ENCODE measurements at regions not wholly inside any gene's neighbourhood (a gene's known extent, or its start where the extent isn't known, plus 50 kb on each side); places are given as distances from the start of the nearest gene placed in this dataset.

DNA sequence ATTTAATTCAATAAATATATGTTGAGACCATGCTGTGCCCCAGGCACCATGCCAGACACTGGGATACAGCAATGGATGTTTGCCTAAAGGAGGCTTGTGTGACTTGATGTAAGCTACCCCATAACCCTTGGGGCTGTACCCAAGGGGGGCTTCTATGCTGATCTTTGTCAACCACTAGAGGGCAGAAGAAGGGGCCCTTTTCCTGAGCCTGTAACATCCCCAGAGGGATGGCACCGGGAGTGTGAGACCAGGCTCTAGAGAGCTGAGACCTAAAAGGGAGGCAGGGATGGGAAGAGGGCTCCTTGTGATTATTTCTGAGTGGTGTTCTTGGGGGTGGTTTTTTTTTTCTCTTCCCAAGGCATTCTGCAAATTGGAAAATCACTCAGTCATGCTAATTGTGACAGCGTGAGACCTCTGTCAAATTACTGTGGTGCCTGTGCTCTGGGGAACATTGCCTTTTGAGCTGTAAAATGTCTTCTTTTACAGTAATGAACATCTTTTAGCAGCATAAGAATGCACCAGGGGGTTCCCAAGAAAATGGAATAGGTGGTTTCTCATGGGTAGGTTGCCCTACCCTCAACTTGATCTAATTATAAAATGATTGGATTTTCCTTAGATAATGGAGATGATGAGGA is 138.7 kb upstream of the SLC24A3 start:
- peak in 1 of 3 donors; percentile 12 for DNase-seq (ENCODE audit: low read depth in 2 of 3, low spot score in 2 of 3)

DNA sequence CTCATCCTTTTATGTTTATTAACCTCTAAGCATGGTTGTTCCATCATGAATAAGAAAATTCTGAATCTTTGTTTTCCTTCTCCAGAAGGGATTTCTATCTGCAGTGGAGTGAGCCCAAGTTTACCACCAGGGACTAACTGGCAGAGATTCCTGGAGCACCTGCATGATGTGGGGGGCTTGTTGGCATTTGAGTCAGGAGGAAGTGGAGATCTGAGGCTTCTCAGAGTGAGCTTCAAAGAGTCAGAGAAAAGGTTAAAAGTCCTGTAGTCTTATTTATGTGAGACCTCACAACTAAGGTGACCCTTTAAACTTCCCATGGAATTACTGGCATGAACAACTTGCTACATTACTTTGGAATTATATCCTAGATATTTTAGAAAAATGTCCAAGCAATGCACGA is 138.1 kb upstream of the SLC24A3 start:
- DNase-seq (ENCODE audit: low read depth in 2 of 3, low spot score in 2 of 3) = peak in 1 of 3 donors; percentile 9

DNA sequence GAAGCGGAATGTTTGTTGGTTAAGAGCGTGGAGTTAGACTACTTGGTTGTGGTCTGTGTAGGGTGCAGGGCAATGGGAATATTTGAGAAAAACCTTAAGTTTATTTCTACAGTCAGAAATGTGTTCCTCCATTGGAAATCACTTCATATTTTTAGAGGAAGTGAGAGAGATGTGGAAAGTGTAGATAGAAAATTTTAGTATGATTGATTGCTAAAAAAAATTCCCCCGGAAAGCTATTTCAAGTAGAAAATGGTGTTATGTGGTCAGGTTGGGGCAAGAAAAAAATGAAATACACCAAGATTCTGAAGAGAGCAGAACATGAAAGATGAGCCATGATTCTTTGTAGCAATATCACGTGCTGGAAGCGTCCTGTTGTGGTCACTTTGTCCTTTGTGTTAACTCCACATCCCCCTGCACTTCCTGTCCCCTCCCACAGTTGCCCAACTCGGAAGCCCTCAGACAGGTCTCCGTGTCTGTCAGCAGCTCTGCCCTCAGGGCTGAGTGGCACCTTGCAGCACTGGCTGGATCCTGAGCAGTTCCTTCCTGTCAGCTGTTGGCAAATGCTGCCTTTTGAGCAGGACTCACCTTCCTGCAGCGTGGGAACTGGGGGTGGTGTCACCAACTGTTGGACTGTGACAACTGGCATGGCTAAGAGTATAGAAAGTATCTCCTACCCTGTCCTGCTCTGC is 137.5 kb upstream of the SLC24A3 start:
- DNase-seq (ENCODE audit: low read depth in 2 of 3, low spot score in 2 of 3) = peak in 2 of 3 donors; percentile 93 to 98

DNA sequence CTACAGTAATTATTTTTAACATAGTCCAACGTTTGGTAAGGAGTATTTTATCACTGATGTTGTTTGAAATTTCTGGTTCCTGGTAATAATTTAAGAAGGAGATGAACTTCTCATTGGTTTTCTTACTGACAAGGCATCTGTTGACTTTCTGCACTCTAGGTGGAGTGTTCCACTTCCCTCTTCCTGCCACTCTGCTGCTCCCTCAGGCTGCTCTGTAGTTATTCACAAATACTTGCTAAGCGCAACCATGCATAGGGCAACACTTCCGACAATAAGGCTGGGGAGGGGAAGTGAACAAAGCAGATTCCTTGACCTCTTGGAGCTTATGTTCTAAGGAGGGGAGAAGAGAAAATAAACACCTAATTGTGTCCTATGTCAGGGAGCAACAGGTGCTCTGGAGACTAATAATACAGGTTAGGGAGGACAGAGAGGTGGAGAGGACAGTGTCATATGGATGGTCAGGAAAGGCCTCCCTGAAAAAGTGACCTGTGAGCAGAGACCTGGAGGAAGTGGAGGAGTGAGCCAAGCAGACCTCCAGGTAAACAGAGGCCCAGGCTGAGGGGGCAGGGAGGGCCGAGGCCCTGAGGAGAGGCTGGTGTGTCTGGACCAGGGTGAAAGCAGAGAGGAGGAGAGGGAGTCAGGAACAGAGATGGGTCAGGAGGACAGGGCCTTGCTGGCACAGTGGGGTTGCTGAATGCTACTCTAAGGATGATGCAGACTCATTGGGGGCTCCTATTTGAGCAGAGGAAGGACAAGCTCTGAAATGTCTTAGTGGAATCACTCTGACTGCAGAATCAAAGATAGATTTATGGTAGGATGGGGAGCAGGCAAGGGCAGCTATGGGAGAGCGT is 134.8 kb upstream of the SLC24A3 start:
- no peak for DNase-seq (ENCODE audit: low read depth in 2 of 3, low spot score in 2 of 3)

GRCh38 chr20:19078448-19079373 is 133.7 kb upstream of the SLC24A3 start:
- no peak for DNase-seq (ENCODE audit: low read depth in 2 of 3, low spot score in 2 of 3)

DNA sequence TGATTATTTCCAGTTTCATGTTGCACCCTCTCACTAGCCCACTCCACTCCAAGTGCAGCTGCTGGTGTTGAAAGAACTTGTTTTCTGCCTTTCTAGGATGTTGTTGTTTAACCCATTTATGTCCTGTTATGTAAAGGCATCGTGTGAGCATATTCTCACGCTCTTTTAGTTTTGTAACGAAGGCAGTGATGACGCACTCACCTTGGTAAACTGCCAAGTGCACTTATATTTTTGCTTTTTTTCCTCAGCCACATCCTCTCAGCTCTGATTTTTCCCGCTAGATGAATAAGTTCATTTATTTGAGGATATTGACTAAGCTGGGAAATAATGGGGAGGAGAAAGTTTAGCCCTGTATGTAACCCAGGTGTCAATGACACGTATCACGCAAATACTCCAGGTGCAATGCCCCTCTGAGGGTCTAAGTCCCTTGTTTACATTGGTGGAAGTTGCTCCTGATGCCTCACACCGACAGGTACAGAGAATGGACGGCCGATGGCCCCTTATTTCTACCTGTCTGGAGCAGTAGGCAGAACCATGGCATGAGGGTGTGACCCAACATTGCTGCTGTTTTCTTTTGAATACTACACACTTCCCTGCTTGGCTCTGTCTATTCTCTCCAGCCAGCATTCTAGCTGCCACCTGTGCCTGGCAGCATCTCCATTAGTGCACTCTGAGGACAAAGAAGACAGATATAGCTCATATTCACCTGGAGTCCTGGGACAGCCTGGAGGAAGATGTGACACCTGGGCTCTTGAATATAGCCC is 132.7 kb upstream of the SLC24A3 start:
- DNase-seq (ENCODE audit: low read depth in 2 of 3, low spot score in 2 of 3) = no peak

GRCh38 chr20:19081937-19082336 is 130.5 kb upstream of the SLC24A3 start:
- DNase-seq (ENCODE audit: low read depth in 2 of 3, low spot score in 2 of 3) = no peak

- DNase-seq (ENCODE audit: low read depth in 2 of 3, low spot score in 2 of 3) = no peak
Measured at GRCh38 chr20:19083136-19083621, 129.3 kb upstream of the SLC24A3 start.

DNA sequence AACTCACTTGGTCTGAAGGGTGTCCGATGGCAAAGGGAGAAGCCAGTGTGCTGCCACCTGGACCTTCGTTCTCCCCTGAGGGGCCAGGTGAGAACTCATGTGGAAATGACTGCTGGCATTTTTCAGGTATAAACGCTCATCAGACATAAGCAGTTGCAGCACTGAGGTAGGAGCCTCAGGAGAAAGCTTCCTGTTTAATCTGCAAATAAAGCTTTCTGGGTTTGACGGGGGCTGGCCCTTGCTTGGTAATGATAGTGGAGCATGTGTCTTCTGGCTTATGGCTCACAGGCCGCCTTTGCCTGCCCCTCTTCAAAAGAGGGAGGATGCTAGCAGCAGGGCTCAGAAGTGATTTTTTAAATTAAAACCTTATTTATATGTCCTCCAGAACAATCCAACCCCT is 122.1 kb upstream of the SLC24A3 start:
- DNase-seq (ENCODE audit: low read depth in 2 of 3, low spot score in 2 of 3) = no peak

- DNase-seq (ENCODE audit: low read depth in 2 of 3, low spot score in 2 of 3) = no peak
Measured at GRCh38 chr20:19094959-19095541, 117.4 kb upstream of the SLC24A3 start.

DNA sequence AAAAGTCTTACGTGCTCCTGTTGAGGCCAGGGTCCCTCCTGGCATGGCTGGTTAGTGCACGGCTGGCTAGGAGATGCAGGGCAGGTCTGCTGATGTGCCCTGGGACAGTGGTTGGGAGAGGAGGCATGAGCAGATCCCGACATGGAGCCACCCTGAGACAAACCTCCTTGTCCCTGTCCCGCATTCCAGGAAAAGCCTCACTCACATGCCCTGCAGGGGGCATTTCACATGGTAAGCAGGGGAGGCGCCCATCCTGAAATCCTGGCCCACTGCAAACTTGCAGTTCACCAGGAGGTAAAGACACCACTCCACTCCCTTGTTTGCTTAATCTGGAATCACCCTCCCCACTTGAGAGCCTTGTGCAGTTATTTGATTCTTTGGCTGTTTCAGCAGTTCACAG is 116.7 kb upstream of the SLC24A3 start:
- DNase-seq (ENCODE audit: low read depth in 2 of 3, low spot score in 2 of 3) = no peak

DNA sequence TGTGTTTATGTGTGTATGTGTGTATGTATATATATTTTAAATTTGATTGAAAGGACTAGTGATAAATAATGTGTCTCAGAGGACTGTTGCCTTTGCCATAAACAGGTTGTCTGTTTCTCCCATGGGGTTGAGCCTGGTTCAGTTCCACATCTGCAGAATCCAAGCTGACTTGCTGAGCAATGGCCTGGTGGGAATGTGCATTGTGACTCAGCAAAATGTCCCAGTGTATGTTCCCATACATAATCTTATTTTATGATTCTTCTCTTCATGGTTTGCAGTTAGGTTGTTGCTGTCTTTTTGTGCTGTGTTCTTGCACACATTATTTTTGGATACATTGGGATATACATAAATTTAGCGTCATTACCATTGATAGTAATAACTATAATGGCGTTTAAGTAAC is 115.6 kb upstream of the SLC24A3 start:
- no peak for DNase-seq (ENCODE audit: low read depth in 2 of 3, low spot score in 2 of 3)

- DNase-seq (ENCODE audit: low read depth in 2 of 3, low spot score in 2 of 3) = no peak
Measured at GRCh38 chr20:19098117-19098516, 114.3 kb upstream of the SLC24A3 start.

DNA sequence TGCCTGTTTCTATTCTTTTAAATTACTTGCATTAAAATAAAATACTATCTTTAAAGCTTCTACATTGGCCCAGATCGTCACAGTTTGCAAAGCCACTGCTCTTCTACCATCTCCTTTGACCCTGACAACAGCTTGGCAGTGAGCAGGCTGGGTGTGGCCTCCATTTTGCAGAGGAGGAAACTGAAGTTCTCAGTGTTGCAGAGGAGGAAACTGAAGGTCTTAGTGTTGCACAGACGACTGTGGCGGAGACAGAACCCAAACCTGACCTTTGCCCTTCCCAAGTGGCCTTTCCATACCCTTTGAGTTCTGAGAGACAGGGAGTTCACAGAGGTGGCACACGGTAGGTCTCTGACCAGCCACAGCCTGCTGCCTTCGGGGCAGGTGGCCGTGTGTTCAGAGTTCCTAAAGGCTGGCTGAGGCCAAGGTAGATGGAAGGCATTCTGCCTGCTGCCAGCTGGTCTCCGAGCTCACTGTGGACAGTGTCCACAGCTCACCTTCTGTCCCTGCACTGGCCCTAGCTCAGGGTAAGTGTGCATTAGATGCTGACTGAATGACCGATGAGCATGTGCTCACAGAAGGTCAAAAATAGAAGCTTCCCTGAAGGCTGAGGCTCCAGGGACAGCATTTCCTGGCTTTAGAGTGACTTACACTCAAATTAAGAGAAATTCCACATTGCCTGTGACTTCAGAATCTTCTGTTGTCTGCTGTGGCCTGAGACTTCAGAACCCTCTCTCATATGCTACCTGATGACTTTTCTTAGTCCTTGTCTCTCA is 113.5 kb upstream of the SLC24A3 start:
- DNase-seq (ENCODE audit: low read depth in 2 of 3, low spot score in 2 of 3) = no peak

GRCh38 chr20:19099596-19100545 is 112.6 kb upstream of the SLC24A3 start:
- no peak for DNase-seq (ENCODE audit: low read depth in 2 of 3, low spot score in 2 of 3)

GRCh38 chr20:19100975-19101374 is 111.5 kb upstream of the SLC24A3 start:
- DNase-seq (ENCODE audit: low read depth in 2 of 3, low spot score in 2 of 3) = no peak

- no peak for DNase-seq (ENCODE audit: low read depth in 2 of 3, low spot score in 2 of 3)
Measured at GRCh38 chr20:19104186-19104585, 108.3 kb upstream of the SLC24A3 start.

All from hematopoietic multipotent progenitor cell (in vitro differentiated cells).